TTC549 (cell line): ENCODE measurements at regions not wholly inside any gene's neighbourhood (a gene's known extent, or its start where the extent isn't known, plus 50 kb on each side); places are given as distances from the start of the nearest gene placed in this dataset.

ENCODE experiments used
- FAIRE-seq: peaks from 2 replicates; lab custom pipeline; 2012; peaks lifted over from hg19 to GRCh38; lab: Jason Lieb, UNC

DNA sequence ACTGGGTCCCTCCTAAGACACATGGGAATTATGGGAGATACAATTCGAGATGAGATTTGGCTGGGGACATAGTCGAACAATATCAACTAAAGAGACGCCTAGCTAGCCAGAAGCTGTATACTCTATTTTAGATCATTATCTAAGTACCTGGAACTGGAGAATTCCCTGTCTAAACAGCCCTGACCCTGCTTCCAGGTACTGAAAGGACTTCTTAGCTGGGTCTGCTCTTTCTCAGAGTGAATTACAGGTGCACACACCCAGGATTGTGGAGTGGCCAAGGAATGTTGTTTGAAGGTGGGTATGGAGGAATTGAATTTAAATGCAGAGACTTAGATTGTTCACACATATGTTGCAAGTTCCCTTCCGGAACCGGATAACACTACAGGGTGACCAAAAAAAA lies 733.0 kb downstream of the RPS29 start:
- FAIRE-seq = no peak

DNA sequence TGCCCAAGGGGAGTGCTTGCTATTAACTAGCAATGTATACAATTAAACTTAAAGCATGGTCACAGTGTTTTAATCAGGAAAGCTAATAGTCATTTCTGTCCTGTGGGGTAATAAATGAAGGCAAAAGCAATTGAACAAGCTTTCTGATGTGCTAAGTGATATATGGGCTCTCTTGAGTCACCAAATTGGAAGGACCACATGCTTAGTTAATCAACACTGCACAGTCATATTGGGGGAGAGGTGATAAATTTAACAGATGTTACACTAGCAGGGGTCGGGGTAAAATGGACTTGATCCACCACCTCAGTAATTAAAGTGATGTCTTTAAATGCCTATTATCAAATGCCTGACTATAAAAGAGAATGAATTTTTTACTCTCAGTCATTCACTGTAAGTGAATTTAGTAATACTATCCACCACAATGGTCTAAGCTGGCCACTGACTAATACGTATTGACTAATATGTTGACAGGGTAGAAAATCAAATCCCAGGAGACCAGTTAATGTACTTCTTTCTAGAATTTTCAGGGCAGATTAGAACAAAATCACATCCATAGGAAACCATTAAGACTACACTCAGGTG lies 736.3 kb downstream of the RPS29 start:
- FAIRE-seq = no peak

DNA sequence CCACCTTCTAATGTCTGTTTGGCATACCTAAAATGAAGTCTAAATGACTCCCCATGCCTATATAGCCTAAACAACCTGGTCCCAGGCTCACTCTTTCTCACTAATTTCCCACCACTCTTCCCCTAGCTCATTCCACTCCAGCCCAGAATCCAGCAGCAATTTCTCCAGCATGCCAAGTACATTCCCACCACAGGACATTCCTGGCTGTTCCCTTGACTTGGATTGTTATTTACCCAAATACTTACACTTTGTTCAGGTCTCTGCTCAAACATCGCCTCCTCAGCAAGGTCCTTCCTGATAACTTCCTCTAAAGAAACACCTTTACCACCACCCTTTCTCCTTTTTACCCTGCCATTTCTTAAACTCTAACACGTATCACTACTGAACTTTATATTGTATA lies 743.4 kb downstream of the RPS29 start:
- FAIRE-seq = no peak

DNA sequence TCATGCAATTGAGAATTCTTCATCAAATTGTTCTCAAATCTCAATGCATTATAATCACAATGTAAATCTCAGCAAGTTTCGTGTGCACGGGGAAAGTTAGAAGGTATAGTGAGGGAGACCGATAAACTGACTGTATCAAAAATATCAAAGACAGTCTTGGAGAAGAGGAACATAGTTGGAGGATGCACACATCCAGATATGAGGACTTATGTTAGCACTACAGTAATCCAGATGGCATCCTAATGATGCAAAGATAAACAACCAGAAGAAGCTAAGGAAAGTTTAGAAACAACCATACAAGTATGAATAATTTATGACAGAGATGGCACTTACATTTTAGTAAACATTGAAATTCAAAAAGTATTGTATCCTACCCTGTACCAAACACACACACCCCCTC lies 760.1 kb downstream of the RPS29 start:
- no peak for FAIRE-seq

DNA sequence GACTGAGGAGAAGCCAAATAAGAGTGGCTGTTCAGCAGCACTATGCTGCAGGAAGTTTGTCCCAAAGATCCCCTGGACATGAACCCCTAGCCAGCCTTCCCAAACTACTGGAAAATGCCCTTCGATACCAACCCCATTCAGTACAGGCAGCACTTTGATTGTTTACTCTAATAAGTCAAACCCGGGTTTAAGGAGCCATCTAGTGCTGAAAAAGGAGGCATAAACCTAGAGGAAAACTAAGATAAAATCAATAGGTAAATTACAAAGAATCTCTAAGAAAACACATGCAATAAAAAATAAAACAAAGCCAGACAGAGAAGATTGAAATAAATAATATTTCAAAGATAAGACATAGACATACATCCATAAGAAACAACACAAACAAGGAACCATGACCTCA lies 771.6 kb downstream of the RPS29 start:
- no peak for FAIRE-seq

DNA sequence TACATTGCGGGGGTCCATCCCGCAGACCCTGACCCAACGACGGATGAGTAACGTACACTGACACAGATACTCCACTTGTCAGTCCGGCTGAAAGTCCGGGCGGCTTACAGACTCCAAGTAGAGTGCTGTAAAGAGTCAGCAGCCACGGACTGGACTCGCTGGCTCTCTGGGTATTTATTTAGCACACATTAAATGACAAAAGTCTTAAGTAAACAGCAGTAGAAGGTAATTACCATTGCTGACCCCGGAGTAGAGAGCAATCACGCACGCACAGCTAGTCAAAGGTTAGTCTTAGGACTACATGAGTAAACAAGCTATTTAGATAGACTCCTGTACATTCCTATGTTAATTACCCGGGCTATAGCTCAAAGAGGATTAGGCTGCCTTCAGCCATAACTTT lies 780.9 kb downstream of the RPS29 start:
- FAIRE-seq = no peak

DNA sequence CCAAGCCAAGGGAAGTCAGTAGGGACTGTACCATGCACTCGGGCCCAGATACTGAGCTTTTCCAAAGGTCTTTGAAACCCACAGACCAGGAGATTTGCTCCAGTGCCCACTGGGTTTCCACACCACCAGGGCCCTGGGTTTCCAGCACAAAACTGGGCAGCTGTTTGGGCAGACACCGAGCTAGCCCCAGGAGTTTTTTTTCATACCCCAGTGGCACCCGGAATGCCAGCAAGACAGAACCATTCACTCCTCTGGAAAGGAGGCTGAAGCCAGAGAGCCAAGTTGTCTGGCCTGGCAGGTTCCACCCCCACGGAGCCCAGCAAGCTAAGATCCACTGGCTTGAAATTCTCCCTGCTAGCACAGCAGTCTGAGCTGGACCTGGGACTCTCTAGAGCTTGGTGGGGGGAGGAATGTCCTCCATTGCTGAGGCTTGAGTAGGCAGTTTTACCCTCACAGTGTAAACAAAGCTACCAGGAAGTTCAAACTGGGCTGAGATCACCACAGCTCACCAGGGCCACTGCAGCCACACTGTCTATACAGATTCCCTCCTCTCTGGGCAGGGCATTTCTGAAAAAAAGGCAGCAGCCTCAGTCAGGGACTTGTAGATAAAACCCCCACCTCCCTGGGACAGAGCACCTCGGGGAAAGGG lies 793.7 kb downstream of the RPS29 start:
- no peak for FAIRE-seq

DNA sequence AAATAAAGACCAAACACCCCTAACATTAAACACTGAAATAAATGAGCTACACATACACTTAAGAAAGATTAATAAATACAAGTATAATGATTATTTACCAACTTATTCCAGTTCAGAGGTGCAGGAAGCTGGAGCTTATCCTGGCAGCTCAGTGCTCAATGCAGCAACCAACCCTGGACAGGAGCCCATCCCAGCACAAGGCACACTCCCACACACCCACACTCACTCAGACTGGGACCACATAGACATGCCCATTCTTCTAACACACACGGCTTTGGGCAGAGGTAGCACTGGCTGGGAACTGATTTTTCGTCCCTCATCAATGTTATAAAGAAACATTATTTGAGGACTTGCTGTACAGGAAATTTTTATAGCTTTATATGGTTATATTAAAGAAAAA lies 797.4 kb downstream of the RPS29 start:
- FAIRE-seq = no peak

DNA sequence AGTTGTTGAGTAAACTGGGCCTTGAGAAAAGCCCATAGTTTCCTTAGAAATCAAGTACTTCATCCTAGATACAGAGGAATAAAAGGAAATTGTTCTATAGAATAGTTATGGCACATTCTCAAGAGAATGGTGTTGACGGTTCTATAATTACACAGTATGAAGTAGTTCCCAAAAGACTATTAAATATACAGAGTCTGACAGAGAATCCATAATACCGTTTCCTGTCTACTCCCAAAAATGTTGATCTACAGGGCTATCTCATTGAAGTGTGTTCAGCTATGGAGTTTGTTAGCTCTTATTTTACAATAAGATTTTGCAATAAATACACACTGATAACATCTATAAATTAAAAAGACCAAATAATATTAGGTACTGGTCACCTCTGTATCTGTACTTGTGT lies 799.7 kb downstream of the RPS29 start:
- no peak for FAIRE-seq

DNA sequence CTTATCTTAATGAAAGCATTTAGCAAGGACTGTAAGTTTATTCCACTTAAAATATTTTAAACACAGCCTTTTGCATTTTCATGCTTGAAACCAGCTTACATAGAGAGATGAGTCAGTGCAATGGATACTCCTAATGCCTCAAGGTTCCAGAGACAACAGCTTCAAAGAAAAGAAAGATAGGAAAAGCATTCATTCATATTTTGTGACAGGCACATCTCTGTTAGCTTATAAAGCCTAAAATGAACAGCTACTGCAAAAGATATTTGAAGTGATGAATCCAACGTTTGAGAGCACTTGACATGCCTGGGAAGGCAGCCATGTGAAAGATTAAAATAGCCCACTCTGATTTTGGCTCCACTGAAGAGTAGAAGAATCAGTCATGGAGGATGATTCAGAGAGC lies 814.5 kb downstream of the RPS29 start:
- FAIRE-seq = no peak

DNA sequence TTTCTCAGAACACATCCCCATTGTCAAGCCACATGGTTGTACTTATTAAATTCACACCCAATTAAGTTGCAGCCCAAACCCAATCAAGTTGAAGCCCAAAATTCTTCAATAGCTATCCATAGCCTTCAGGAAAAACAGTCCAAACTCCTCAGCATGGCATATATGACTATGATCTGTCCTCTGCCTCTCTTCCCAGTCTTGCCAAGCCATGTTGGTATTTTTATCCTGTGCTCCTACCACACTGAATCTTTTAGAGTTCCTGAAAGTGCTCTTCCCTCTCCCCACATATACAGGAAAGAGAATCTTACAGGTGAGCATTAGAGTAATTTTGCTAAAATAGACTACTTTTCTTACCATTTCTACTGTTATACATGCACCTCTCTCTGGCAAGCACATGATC lies 834.9 kb downstream of the RPS29 start:
- no peak for FAIRE-seq

DNA sequence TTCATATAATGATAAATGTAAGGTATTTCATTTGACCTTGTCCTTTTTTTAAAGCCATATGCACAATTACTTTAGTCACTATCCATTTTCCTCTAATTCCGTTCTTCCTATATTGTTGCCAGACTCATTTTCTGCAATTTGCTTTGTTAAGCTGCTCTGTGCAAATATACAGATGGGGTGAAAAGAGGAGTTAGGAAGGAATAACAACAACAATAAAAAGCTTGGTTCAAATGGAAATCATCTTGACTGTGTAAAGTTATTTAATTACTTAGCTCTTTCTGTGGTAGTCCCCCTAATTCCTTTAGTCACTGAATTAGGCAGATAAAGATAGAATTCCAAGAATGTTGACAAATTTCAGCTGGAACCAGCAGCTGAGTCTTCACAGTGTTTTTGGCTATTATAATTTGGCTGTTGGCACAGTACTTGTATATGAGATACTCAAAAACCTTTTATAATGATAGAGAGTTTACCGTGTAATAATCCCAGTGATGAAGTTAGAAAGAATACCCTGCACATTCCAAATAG lies 838.0 kb downstream of the RPS29 start:
- no peak for FAIRE-seq

DNA sequence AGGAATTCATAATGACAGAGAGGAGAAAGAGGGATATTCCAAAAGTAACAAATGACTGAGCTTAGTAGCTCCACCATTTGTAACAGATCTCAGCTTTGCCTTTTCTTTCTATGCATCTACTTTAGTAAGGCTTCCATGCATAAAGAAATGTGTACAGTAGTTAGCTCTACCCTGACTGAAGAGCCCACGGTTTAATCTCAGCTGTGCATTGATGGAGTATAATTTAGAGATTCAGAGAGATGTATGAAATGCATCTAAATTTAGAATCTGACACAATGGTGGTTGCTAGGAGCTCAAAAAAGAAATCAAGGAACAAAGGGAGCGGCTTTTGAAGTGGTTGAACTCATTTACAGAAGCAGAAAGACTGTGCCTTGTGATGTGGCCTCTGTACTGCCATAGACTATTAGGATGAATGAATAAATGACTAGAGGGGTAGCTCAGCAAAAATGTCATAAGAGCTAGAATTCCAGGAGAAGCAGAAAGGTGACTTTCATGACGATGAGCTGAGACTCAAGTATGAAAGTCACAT lies 838.6 kb downstream of the RPS29 start:
- FAIRE-seq = no peak

DNA sequence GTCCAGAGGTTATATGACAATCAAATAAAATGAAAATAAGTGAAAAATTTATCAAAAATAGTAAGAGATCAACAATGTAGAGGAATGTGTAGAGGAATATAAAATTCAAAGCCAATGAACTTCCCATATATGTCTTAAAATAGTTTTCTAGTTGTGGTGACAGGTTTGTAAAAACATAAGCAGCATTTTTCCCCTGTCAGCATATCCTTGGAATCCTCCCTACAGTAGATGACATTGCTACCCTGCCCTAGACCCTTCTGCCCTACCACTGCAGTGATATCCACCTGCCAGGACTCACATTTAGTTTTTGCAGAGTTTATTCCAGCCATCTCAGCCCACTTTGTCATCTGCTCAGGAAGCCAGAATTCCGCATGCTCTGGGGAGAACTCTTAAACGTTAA lies 842.0 kb downstream of the RPS29 start:
- FAIRE-seq = no peak

DNA sequence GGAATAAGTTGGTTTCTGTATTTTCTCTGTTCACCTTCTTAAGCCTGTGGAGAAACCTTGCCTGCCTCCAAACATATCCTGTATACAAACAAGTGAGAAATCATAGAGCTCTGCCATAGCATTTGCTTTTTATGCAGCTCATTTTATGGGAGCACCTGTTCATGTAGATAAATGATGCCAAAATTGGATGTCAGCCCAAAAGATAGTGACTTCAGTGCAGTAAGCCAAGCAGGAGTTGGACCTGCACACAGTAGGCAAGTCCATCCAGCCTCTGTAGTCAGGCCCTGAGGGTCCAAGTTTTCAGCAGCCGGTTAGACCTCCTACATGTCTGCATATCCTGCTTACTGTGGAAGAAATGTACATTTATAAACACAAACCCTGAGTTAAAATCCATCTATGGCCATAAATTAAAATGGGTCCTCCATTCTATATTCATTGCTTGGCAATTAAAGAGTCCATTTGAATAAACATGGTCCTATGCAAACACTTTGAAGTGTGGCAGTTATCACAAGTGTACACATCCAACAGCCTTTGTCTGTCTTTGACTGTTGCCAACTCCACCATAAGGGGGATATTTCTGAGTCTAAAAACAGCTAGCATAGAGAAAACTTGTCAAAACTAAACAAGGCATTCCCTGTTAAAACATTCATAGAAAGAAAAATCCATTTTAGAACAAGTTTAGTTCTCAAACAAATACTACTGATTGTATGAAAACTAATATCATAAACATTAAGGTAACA lies 847.8 kb downstream of the RPS29 start:
- no peak for FAIRE-seq

DNA sequence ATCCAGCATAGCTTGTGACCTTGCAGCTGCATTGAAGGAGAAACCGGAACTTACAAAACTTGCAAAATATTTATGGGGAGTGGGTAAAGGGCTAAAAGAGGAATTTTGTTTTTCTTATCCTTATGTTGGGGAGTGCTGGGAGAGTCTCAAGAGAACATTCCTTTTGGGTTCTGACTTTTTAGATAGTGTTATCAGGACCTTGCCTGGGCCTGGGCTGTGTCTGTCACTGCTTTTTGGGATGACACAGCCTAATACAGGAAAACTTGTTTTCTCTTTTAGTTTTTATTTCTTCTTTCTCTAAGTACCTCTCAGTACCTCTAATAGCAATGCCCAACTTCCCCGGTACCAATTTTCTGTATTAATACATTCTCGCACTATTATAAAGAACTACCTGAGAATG lies 850.6 kb downstream of the RPS29 start:
- FAIRE-seq = no peak

DNA sequence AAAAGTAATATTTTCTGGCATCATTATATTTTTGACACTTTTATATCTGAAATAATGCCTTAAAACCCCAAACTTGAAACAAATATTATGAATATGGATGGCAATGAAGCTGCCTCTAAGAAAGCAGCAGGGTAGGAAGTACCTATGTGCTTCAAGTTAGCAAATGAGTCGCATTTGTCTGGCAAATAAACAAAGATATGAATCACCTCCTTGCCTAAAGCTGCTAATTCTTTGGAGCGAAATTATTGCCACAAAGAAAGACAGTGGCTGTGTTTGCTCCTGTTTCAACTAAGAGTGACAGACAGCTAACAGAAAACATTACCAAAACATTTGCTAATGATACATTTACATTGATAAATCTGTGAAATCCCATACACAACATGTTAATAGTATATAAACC lies 854.9 kb downstream of the RPS29 start:
- no peak for FAIRE-seq

DNA sequence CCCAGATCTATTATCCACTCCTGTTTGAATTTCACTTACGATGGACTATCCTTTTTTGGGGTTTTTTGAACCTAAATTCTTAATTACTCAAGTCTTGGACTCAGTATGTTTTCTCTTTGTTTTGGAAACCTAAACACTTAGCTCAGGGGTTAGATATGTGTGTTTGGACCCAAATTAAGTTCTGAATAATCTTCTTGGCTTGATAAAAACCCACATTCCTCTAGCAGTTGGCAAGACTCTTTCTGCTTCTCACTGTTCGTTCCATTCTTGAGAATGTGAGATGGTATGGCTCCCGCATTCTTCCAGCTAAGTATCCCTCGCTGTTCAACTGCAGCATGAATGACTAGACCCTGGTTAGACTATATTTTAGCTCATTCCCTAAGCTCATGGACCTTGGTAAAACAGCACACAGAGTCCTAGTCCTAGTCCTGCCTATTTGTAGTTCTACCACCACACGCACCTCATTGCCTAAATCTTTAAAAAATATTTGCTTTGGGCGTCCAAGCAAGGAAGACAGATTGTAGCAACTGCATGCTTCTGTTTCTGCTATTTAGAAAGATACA lies 860.0 kb downstream of the RPS29 start:
- no peak for FAIRE-seq

DNA sequence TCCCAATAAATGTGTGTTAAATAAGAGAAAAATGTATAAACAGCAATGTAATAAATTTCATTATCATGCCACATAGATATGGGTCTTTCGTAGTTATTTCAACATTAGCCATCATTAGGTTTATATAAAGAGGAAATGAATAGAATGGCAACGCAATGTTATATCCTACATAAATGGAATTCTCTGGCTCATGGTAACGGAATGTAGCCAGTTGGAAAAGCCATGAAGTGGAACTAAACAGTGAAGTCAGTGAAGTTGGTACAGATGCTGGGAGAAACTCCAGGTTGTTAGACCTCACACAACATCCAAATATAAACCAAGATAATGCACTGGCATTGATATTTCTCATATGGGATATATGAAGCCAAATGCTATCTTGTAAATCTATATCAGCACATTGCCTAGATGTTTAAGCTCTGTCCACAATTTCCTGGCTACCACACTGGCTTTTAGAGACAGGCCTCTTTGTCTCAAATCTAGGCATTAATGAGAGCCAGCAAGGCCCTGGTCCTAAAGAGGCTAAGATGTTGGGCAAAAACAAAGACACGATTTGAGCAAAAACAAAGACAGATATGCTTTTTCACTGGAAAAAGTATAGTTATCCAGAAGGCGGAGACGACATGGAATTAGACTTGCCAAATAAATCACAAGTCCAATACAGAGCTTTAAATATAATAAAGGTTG lies 861.0 kb downstream of the RPS29 start:
- no peak for FAIRE-seq

DNA sequence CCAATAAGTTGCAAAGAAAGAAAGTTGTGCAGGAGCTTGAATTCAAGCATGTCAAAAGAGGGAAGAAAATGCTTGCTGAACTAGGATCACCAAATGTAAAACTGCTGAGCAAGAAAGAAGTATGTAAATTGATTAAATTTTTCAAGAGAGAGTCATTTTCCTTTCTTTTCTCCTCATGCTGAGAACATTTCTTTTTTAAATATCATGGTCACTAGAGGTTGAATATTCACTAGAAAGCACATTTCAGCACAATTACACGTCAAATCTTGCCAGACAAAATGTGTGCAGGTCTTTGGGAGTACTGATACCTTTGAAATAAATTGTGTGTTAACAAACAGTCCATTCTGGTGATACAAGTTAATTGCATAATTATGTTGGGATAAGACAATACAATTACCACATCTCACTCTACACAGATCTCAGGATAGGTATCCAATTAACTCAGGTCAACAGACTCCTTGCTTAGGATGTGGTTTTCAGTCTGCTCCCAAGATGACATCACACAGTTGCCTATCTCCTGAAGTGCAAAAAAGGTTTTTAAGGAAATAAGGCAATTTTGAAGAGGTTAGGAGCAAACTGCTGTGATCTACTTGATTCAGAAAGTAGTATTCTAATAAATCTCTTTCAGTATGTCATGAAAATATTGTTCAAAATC lies 862.2 kb downstream of the RPS29 start:
- FAIRE-seq = no peak

DNA sequence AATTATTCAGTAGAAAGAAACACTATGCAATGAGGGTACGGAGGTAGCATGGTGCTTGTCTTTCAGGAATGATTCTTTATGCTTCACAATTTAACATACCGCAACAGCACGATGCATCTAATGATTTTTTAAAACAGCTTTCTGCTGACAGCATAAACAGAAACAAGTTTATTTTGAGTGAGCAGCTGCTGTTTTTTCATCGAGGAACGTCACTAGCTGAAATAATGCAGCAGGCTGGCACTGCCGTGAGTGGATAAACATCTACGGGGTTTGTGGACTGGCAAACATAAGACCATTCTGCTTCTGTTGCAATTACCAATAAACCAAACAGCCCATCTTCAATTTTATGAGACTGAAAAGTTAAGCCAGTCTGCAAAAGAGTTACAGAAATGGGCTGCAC lies 871.8 kb downstream of the RPS29 start:
- FAIRE-seq = no peak

DNA sequence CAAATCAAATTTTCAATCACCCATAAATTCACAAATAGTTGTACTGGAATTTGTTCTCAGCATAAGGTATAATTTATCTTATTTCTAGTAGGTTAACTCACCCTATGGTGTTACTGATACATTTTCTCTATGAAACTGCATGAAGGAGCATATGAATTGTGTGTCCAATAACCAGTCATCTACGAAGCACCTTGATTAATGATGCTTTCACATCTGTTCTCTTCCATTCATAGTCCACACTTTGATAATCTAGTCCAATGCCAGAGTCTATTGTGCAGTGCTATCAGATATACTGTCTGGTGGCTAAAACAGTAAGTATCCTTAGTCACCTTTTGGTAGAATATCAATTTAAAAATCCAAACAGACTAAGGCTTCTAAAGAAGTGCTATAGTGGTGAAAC lies 876.0 kb downstream of the RPS29 start:
- no peak for FAIRE-seq
